ENCODE measurements at regions not wholly inside any gene's neighbourhood (a gene's known extent, or its start where the extent isn't known, plus 50 kb on each side); places are given as distances from the start of the nearest gene placed in this dataset.

DNA sequence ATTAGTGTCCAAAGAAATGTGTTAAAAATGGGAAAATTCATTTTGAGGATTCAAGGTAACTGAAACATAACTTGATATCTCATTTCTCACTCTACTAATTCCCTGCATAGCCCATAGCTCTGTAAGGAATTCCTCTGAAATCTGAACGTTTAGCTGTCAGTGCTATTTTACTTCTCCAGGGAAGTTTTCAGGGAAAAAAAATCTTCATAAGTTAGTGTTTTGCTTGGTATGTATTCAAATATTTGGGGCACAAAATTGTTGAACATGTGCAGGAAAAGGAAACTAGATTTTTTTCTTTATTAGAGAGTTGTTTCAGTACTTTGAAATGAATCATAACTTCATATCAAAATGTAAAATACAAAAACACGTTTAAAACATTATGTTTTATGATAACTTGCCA lies 891.4 kb downstream of the CENPC start:
- Histone ChIP-seq H2AFZ (no peak overlapping the region), H3K4me2 (ENCODE audit: unreplicated experiment) (no peak overlapping the region), H3K4me1 (ENCODE audit: insufficient read depth) (no peaks in the 10 kb centered on the region), H4K20me1 (ENCODE audit: insufficient read depth) (no peaks in the 10 kb centered on the region), H3K9me3 (ENCODE audit: low read depth) (no peaks in the 10 kb centered on the region), H3K36me3 (ENCODE audit: low read depth) (no peaks in the 10 kb centered on the region), H3K79me2 (ENCODE audit: insufficient read depth) (no peaks in the 10 kb centered on the region), H3F3A (ENCODE audit: insufficient read depth) (no peaks in the 10 kb centered on the region), H3K4me3 (no peak overlapping the region), H3K9ac (no peak overlapping the region), H3K27me3 (replicated peaks; ENCODE audit: insufficient read depth) (no peaks in the 10 kb centered on the region), H3K9me2 (ENCODE audit: insufficient read depth) (no peaks in the 10 kb centered on the region), H3K27ac (no peak overlapping the region)
- no peak for DNase-seq
- TF ChIP-seq EZH2 (IDR thresholded peaks at IDR 0.05; ENCODE audit: insufficient read depth, poor library complexity, severe bottlenecking), result no peak
- TF ChIP-seq EZH2phosphoT487 (IDR thresholded peaks at IDR 0.05; ENCODE audit: insufficient read depth, low read depth), result no peak
- 7 to 9% methylated on average over 2 of the region's 2 CpGs for WGBS, 2 experiments (ENCODE audit: low coverage in 1 of 2, low lambda C conversion rate in 2 of 2, missing lambda C conversion rate in 2 of 2)
- in situ Hi-C loops (cut with MboI), result no loop called here

DNA sequence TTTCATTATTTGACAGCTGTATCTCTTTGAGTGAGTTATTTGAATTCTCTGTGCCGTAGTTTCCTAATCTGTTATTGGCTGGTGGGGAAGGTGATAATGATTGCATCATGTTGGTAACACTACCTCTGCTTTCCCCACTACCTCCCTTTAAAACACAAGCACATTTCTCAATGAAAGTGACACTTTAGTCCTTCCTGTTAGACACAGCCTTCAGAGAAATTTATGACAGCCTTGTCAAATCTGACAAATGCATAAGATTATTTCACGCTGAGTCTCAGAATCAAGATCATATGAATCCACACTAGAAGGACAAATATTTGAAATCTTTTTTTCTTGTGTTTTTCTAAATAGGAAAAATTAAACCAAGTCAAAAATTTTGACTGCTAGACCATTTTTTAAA lies 896.1 kb downstream of the CENPC start:
- DNase-seq, result no peak
- Histone ChIP-seq H3K9me3 (ENCODE audit: low read depth) (no peaks in the 10 kb centered on the region), H3K4me2 (ENCODE audit: unreplicated experiment) (no peak overlapping the region), H3K36me3 (ENCODE audit: low read depth) (no peaks in the 10 kb centered on the region), H3F3A (ENCODE audit: insufficient read depth) (no peaks in the 10 kb centered on the region), H3K4me3 (no peak overlapping the region), H4K20me1 (ENCODE audit: insufficient read depth) (no peaks in the 10 kb centered on the region), H3K79me2 (ENCODE audit: insufficient read depth) (no peaks in the 10 kb centered on the region), H3K4me1 (ENCODE audit: insufficient read depth) (no peaks in the 10 kb centered on the region), H3K27me3 (replicated peaks; ENCODE audit: insufficient read depth) (no peaks in the 10 kb centered on the region), H3K27ac (no peak overlapping the region), H2AFZ (no peak overlapping the region), H3K9me2 (ENCODE audit: insufficient read depth) (no peaks in the 10 kb centered on the region), H3K9ac (no peak overlapping the region)
- in situ Hi-C loops (cut with MboI), result no loop called here
- TF ChIP-seq EZH2phosphoT487 (IDR thresholded peaks at IDR 0.05; ENCODE audit: insufficient read depth, low read depth), result no peak
- TF ChIP-seq EZH2 (IDR thresholded peaks at IDR 0.05; ENCODE audit: insufficient read depth, poor library complexity, severe bottlenecking), result no peak
- WGBS, 2 experiments (ENCODE audit: low coverage in 1 of 2, low lambda C conversion rate in 2 of 2, missing lambda C conversion rate in 2 of 2), result 30 to 39% methylated on average over 2 of the region's 2 CpGs

DNA sequence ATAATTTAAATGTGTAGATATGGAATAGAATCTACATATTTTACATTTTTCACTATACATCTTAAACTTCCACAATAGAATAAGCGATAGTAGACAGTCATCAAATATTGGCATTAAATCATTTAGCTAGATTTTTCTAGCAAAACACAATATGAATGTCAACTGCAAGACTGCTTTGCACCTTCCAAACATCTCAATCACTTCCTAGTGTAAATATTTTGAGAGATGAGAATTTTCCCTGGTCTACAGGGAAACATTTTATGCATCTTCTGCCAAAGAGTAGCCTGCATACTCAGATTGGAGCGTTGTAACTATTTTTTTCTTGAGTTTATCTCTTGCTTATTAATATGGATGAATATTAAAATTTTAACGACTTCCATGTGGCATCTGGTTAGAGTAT lies 897.4 kb downstream of the CENPC start:
- H3K9ac ChIP-seq, result no peak overlapping the region
- DNase-seq, result no peak
- H2AFZ ChIP-seq, result no peak overlapping the region
- 21 to 30% methylated on average over 3 of the region's 3 CpGs for WGBS, 2 experiments (ENCODE audit: low coverage in 1 of 2, low lambda C conversion rate in 2 of 2, missing lambda C conversion rate in 2 of 2)
- H3F3A ChIP-seq (ENCODE audit: insufficient read depth), result no peaks in the 10 kb centered on the region
- H3K79me2 ChIP-seq (ENCODE audit: insufficient read depth), result no peaks in the 10 kb centered on the region
- H3K4me2 ChIP-seq (ENCODE audit: unreplicated experiment), result no peak overlapping the region
- no peaks in the 10 kb centered on the region for H4K20me1 ChIP-seq (ENCODE audit: insufficient read depth)
- no peak overlapping the region for H3K27ac ChIP-seq
- no peaks in the 10 kb centered on the region for H3K4me1 ChIP-seq (ENCODE audit: insufficient read depth)
- in situ Hi-C loops (cut with MboI), result no loop called here
- no peaks in the 10 kb centered on the region for H3K9me2 ChIP-seq (ENCODE audit: insufficient read depth)
- TF ChIP-seq EZH2 (IDR thresholded peaks at IDR 0.05; ENCODE audit: insufficient read depth, poor library complexity, severe bottlenecking) (no peak), EZH2phosphoT487 (IDR thresholded peaks at IDR 0.05; ENCODE audit: insufficient read depth, low read depth) (no peak)
- no peaks in the 10 kb centered on the region for H3K27me3 ChIP-seq (replicated peaks; ENCODE audit: insufficient read depth)
- no peaks in the 10 kb centered on the region for H3K9me3 ChIP-seq (ENCODE audit: low read depth)
- H3K4me3 ChIP-seq, result no peak overlapping the region
- no peaks in the 10 kb centered on the region for H3K36me3 ChIP-seq (ENCODE audit: low read depth)

DNA sequence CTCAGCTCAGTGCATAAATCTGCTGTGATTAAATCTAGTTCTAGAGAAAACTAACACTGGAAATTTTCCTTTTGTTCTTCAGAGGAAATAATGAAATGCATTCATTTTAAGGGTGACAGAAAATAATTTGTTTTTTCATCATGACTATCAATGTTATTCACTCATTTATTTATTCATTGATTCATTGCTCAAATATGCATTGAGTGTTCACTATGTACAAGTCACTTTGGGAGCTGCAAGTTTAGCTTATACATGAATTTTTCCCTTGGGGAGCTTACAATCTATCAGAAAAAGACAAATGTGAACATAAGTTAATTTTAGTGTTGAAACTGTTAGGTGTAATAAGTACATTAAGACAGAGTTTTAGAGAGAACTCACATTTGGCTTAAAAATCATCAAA lies 897.8 kb downstream of the CENPC start:
- Histone ChIP-seq H3K27ac (no peak overlapping the region), H4K20me1 (ENCODE audit: insufficient read depth) (no peaks in the 10 kb centered on the region), H3K79me2 (ENCODE audit: insufficient read depth) (no peaks in the 10 kb centered on the region), H3K9me3 (ENCODE audit: low read depth) (no peaks in the 10 kb centered on the region), H3K9ac (no peak overlapping the region), H3K9me2 (ENCODE audit: insufficient read depth) (no peaks in the 10 kb centered on the region), H3K4me1 (ENCODE audit: insufficient read depth) (no peaks in the 10 kb centered on the region), H3F3A (ENCODE audit: insufficient read depth) (no peaks in the 10 kb centered on the region), H3K4me2 (ENCODE audit: unreplicated experiment) (no peak overlapping the region), H3K27me3 (replicated peaks; ENCODE audit: insufficient read depth) (no peaks in the 10 kb centered on the region), H2AFZ (no peak overlapping the region), H3K4me3 (no peak overlapping the region), H3K36me3 (ENCODE audit: low read depth) (no peaks in the 10 kb centered on the region)
- DNase-seq, result no peak
- in situ Hi-C loops (cut with MboI), result no loop called here
- TF ChIP-seq EZH2phosphoT487 (IDR thresholded peaks at IDR 0.05; ENCODE audit: insufficient read depth, low read depth) (no peak), EZH2 (IDR thresholded peaks at IDR 0.05; ENCODE audit: insufficient read depth, poor library complexity, severe bottlenecking) (no peak)

DNA sequence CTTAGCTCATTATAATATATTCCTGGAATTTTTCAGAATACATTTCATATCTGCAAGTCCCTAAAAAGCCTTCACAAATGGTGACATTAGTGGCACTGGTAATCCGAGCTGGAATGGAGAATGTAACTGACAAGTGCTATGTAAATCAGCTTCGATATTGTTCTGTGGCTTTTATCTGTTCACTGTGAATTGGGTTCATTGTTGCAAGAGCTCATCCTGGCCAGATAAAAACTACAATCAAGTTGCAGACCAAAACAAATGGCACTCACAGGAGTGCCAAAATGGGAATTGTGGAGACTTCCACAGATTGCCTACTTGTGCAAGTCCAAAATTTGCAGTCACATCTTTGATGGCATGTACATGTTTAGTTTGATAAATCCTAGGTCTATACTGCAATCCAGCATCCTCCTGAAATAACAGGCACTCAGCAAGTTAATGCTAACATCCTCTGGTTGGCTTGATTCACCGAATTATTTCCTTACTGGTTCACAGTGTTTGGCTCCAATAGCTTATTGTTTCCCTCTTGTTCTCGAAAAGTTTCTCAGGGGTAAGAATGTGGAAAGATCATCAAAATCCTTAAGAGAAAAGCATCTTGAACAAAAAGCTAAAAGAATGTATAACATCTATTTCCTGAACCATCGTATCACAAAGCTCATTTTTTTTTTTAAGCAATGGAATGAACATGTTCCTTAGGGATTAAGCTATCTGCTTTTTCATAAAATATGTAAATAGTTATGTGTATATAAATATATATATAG lies 904.9 kb downstream of the CENPC start:
- H3K36me3 ChIP-seq (ENCODE audit: low read depth), result no peaks in the 10 kb centered on the region
- no peaks in the 10 kb centered on the region for H3K79me2 ChIP-seq (ENCODE audit: insufficient read depth)
- no peak overlapping the region for H3K27ac ChIP-seq
- no peak overlapping the region for H3K4me3 ChIP-seq
- H3K4me2 ChIP-seq (ENCODE audit: unreplicated experiment), result no peak overlapping the region
- H3K9me3 ChIP-seq (ENCODE audit: low read depth), result no peaks in the 10 kb centered on the region
- H3F3A ChIP-seq (ENCODE audit: insufficient read depth), result no peaks in the 10 kb centered on the region
- no peaks in the 10 kb centered on the region for H3K9me2 ChIP-seq (ENCODE audit: insufficient read depth)
- no peak overlapping the region for H2AFZ ChIP-seq
- no peaks in the 10 kb centered on the region for H3K4me1 ChIP-seq (ENCODE audit: insufficient read depth)
- TF ChIP-seq EZH2 (IDR thresholded peaks at IDR 0.05; ENCODE audit: insufficient read depth, poor library complexity, severe bottlenecking) (no peak), EZH2phosphoT487 (IDR thresholded peaks at IDR 0.05; ENCODE audit: insufficient read depth, low read depth) (no peak)
- WGBS, 2 experiments (ENCODE audit: low coverage in 1 of 2, low lambda C conversion rate in 2 of 2, missing lambda C conversion rate in 2 of 2), result 11 to 13% methylated on average over 5 of the region's 5 CpGs
- no peak overlapping the region for H3K9ac ChIP-seq
- H4K20me1 ChIP-seq (ENCODE audit: insufficient read depth), result no peaks in the 10 kb centered on the region
- in situ Hi-C loops (cut with MboI), result no loop called here
- H3K27me3 ChIP-seq (replicated peaks; ENCODE audit: insufficient read depth), result no peaks in the 10 kb centered on the region
- DNase-seq, result no peak

Measured in GM23248 (cell line).